ENCODE measurements at regions not wholly inside any gene's neighbourhood (a gene's known extent, or its start where the extent isn't known, plus 50 kb on each side); places are given as distances from the start of the nearest gene placed in this dataset.

- TF ChIP-seq CTCF (IDR thresholded peaks at IDR 0.05): no peak
- no peak for TF ChIP-seq POLR2A (IDR thresholded peaks at IDR 0.05)
Measured at GRCh38 chr5:74028976-74029375, 403.0 kb downstream of the ARHGEF28 start.

Measured in uterus (tissue), 2 donors.